ENCODE measurements at regions not wholly inside any gene's neighbourhood (a gene's known extent, or its start where the extent isn't known, plus 50 kb on each side); places are given as distances from the start of the nearest gene placed in this dataset.

GRCh38 chr2:111219285-111219684, 98.6 kb downstream of the BCL2L11 start:
- no peak for DNase-seq (ENCODE audit: low spot score)

GRCh38 chr2:111219734-111220505, 99.2 kb downstream of the BCL2L11 start:
- no peak for DNase-seq (ENCODE audit: low spot score)

- no peak for DNase-seq (ENCODE audit: low spot score)
These were observed 100.2 kb downstream of the BCL2L11 start for GRCh38 chr2:111220962-111221361.

- DNase-seq (ENCODE audit: low spot score) = no peak
These were observed 101.0 kb downstream of the BCL2L11 start for GRCh38 chr2:111221701-111222100.

- DNase-seq (ENCODE audit: low spot score) = no peak
These were observed 101.6 kb downstream of the BCL2L11 start for GRCh38 chr2:111222204-111222866.

GRCh38 chr2:111225856-111226255, 105.1 kb downstream of the BCL2L11 start:
- DNase-seq (ENCODE audit: low spot score) = no peak

- no peak for DNase-seq (ENCODE audit: low spot score)
These were observed 106.4 kb downstream of the BCL2L11 start for GRCh38 chr2:111226876-111227700.

GRCh38 chr2:111227716-111228141, 107.0 kb downstream of the BCL2L11 start:
- no peak for DNase-seq (ENCODE audit: low spot score)

- no peak for DNase-seq (ENCODE audit: low spot score)
These were observed 111.0 kb downstream of the BCL2L11 start for GRCh38 chr2:111231532-111232252.

- no peak for DNase-seq (ENCODE audit: low spot score)
These were observed 114.7 kb downstream of the BCL2L11 start for GRCh38 chr2:111235192-111236015.

GRCh38 chr2:111236025-111236424, 115.3 kb downstream of the BCL2L11 start:
- no peak for DNase-seq (ENCODE audit: low spot score)

- no peak for DNase-seq (ENCODE audit: low spot score)
These were observed 117.6 kb downstream of the BCL2L11 start for GRCh38 chr2:111238296-111238695.

- no peak for DNase-seq (ENCODE audit: low spot score)
These were observed 118.4 kb downstream of the BCL2L11 start for GRCh38 chr2:111239107-111239506.

GRCh38 chr2:111239581-111240249, 119.0 kb downstream of the BCL2L11 start:
- no peak for DNase-seq (ENCODE audit: low spot score)

- DNase-seq (ENCODE audit: low spot score) = no peak
These were observed 122.6 kb downstream of the BCL2L11 start for GRCh38 chr2:111243295-111243694.

- DNase-seq (ENCODE audit: low spot score) = no peak
These were observed 124.2 kb downstream of the BCL2L11 start for GRCh38 chr2:111244864-111245263.

- no peak for DNase-seq (ENCODE audit: low spot score)
These were observed 125.9 kb downstream of the BCL2L11 start for GRCh38 chr2:111246620-111247061.

GRCh38 chr2:111247491-111247890, 126.8 kb downstream of the BCL2L11 start:
- DNase-seq (ENCODE audit: low spot score) = no peak

- DNase-seq (ENCODE audit: low spot score) = no peak
These were observed 129.1 kb downstream of the BCL2L11 start for GRCh38 chr2:111249806-111250205.

GRCh38 chr2:111250448-111251030, 129.8 kb downstream of the BCL2L11 start:
- no peak for DNase-seq (ENCODE audit: low spot score)
